ENCODE measurements at regions not wholly inside any gene's neighbourhood (a gene's known extent, or its start where the extent isn't known, plus 50 kb on each side); places are given as distances from the start of the nearest gene placed in this dataset.

DNA sequence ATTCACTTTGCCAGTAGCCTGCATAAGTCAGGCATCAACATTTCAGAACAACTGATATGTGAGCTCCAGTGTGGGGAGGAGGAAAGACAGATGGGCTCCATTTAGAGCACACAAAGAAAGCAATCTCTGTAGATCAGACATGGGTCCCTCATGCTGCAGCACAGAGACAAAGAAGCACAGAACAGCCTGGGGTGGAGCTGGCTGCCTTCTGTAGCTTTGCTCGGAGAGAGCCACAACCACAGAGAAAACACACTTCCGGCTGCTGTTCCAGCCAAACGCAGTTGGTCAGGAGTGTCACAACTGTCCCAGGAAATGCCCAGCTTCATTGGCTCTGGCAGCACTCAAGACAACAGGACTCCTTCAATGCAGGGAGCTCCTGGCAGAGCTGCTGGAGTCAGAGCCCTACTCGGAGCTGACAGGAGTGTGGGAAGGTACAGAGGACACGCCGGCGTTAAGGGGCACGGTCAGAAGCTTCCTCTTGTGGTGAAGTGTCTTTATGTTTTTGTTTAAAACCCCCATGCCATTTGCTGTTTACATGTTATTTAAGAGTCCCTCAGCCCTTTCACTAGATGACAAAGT lies 494.4 kb downstream of the TCERG1L start:
- no peaks in the 10 kb centered on the region for H3K36me3 ChIP-seq (ENCODE audit: insufficient read depth, low read length)
- no peak overlapping the region for H3K27ac Mint-ChIP-seq
- no peaks in the 10 kb centered on the region for H3K9me3 ChIP-seq (ENCODE audit: control insufficient read depth in 1 of 2, low read length in 2 of 2)
- ChIA-PET POLR2A (ENCODE audit: partially characterized antibody) (no interaction called here), CTCF (ENCODE audit: partially characterized antibody) (no interaction called here)
- no peaks in the 10 kb centered on the region for H3K27me3 Mint-ChIP-seq
- no peak overlapping the region for H3K4me3 ChIP-seq (ENCODE audit: low read length in 2 of 2)
- H3K4me3 Mint-ChIP-seq = no peak overlapping the region
- no peaks in the 10 kb centered on the region for H3K4me1 Mint-ChIP-seq
- H3K36me3 Mint-ChIP-seq = no peaks in the 10 kb centered on the region
- intact Hi-C loops (cut with micrococcal nuclease) = no loop called here
- no peaks in the 10 kb centered on the region for H3K4me1 ChIP-seq (ENCODE audit: insufficient read depth, low read length)
- H3K27ac ChIP-seq (ENCODE audit: low read depth, low read length) = no peak overlapping the region
- H3K9me3 Mint-ChIP-seq = peaks cover 0 to 5% (median 3%) of the 10 kb centered on the region in 8 donors
- no peak for DNase-seq
- no peaks in the 10 kb centered on the region for H3K27me3 ChIP-seq (ENCODE audit: insufficient read depth, low read length)

DNA sequence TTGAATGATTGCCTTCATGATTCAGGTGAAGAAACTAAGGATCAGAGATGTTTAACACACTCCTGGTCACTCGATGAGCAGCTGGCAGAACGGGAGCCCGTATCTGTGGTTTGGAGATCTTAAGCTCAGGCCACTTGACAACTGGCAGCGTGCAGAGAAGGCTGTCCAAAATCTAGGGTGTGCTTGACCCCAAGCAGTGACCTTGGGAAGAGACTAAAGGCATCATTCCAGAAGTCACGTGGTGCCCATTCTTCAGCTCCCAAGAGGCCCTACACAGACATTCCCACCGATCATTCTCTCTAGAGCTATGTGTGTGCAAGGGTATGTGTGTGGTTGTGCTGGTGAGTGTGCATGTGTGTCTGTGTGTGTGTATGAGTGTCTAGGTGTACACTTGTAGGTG lies 493.8 kb downstream of the TCERG1L start:
- no peak overlapping the region for H3K27ac Mint-ChIP-seq
- Histone ChIP-seq H3K4me3 (ENCODE audit: low read length in 2 of 2) (no peak overlapping the region), H3K27me3 (ENCODE audit: insufficient read depth, low read length) (no peaks in the 10 kb centered on the region), H3K36me3 (ENCODE audit: insufficient read depth, low read length) (no peaks in the 10 kb centered on the region), H3K4me1 (ENCODE audit: insufficient read depth, low read length) (no peaks in the 10 kb centered on the region), H3K9me3 (ENCODE audit: control insufficient read depth in 1 of 2, low read length in 2 of 2) (no peaks in the 10 kb centered on the region), H3K27ac (ENCODE audit: low read depth, low read length) (no peak overlapping the region)
- H3K36me3 Mint-ChIP-seq = no peaks in the 10 kb centered on the region
- H3K27me3 Mint-ChIP-seq = no peaks in the 10 kb centered on the region
- ChIA-PET CTCF (ENCODE audit: partially characterized antibody) (no interaction called here), POLR2A (ENCODE audit: partially characterized antibody) (no interaction called here)
- intact Hi-C loops (cut with micrococcal nuclease) = no loop called here
- no peak overlapping the region for H3K4me3 Mint-ChIP-seq
- peaks cover 0 to 5% (median 3%) of the 10 kb centered on the region in 8 donors for H3K9me3 Mint-ChIP-seq
- no peaks in the 10 kb centered on the region for H3K4me1 Mint-ChIP-seq
- DNase-seq = no peak

DNA sequence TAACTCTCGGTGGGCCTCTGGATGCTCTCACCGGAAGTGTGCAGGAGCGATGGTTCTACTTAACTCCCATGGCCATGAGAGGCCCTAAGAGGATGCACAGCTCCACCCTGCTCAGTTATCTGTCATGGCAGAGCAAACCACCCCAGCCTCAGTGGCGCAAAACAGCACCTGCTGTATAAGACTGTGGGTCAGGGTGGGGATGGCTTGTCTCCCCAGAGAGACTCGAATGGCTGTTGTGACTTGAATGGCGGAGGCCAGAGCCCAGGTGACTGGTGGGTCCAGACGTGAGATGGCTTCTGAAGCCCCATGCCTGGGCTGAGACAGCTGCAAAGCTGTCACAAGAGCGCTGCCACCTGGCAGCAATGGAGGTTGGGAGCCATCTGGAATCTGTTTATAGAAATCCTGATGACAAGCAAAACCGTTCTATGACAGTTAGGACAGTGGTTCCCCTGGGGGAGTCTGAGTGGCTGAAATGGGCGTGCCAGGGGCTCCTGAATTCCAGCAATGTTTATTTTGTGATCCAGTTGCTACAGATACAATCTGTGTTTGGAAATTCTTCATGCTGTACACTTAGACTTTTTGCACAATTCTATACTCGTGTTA lies 490.5 kb downstream of the TCERG1L start:
- DNase-seq = no peak
- intact Hi-C loops (cut with micrococcal nuclease) = no loop called here
- Histone ChIP-seq H3K27ac (ENCODE audit: low read depth, low read length) (no peak overlapping the region), H3K27me3 (ENCODE audit: insufficient read depth, low read length) (no peaks in the 10 kb centered on the region), H3K36me3 (ENCODE audit: insufficient read depth, low read length) (no peaks in the 10 kb centered on the region), H3K4me1 (ENCODE audit: insufficient read depth, low read length) (no peaks in the 10 kb centered on the region), H3K9me3 (ENCODE audit: control insufficient read depth in 1 of 2, low read length in 2 of 2) (peaks cover 0 to 3% of the 10 kb centered on the region in 2 donors), H3K4me3 (ENCODE audit: low read length in 2 of 2) (no peak overlapping the region)
- no peak overlapping the region for H3K4me3 Mint-ChIP-seq
- H3K27me3 Mint-ChIP-seq = no peaks in the 10 kb centered on the region
- H3K36me3 Mint-ChIP-seq = no peaks in the 10 kb centered on the region
- peaks cover 2 to 19% (median 15%) of the 10 kb centered on the region in 8 donors for H3K9me3 Mint-ChIP-seq
- CTCF ChIA-PET (ENCODE audit: partially characterized antibody) = no interaction called here
- no peaks in the 10 kb centered on the region for H3K4me1 Mint-ChIP-seq
- no peak overlapping the region for H3K27ac Mint-ChIP-seq
- POLR2A ChIA-PET (ENCODE audit: partially characterized antibody) = no interaction called here

DNA sequence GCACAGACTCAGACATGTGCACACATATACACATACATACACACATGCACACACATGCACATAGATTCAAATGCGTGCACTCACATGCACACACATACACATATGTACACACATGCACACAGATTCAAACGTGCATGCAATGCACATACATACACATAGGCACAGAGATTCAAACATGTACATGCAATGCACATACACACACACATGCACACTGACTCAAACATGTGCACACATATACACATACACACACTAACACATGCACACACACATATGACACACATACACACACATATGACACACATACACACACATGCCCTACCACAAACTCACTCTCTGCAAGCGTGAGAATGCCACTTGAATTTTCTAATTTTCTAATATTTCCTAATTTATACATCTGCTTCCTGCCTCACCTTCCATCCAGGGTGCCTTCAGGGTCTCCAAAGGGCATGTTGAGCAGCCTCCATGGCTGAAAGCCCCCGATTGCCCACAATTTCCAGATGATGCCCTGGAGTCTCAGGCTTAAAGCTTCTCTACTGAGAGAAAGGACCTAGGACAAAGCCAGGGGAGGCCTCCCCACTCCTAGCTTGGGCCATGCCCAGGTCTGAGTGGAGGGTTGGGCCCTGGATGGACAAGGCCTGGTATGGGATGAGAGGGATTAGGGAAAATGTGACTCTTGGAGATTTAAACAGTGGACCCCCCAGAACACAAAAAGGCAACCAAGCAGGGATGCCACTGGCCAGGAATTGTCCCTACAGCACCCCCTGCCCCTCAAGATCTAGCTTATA lies 487.1 kb downstream of the TCERG1L start:
- Histone ChIP-seq H3K9me3 (ENCODE audit: control insufficient read depth in 1 of 2, low read length in 2 of 2) (peaks cover 0 to 5% of the 10 kb centered on the region in 2 donors), H3K4me3 (ENCODE audit: low read length in 2 of 2) (no peak overlapping the region), H3K36me3 (ENCODE audit: insufficient read depth, low read length) (no peaks in the 10 kb centered on the region), H3K4me1 (ENCODE audit: insufficient read depth, low read length) (no peaks in the 10 kb centered on the region), H3K27me3 (ENCODE audit: insufficient read depth, low read length) (no peaks in the 10 kb centered on the region), H3K27ac (ENCODE audit: low read depth, low read length) (no peak overlapping the region)
- Mint-ChIP-seq H3K4me1 (no peaks in the 10 kb centered on the region), H3K27ac (no peak overlapping the region), H3K36me3 (no peaks in the 10 kb centered on the region), H3K27me3 (no peaks in the 10 kb centered on the region), H3K9me3 (peaks cover 2 to 26% (median 13%) of the 10 kb centered on the region in 8 donors), H3K4me3 (no peak overlapping the region)
- intact Hi-C loops (cut with micrococcal nuclease) = no loop called here
- ChIA-PET POLR2A (ENCODE audit: partially characterized antibody) (no interaction called here), CTCF (ENCODE audit: partially characterized antibody) (no interaction called here)
- DNase-seq = no peak

DNA sequence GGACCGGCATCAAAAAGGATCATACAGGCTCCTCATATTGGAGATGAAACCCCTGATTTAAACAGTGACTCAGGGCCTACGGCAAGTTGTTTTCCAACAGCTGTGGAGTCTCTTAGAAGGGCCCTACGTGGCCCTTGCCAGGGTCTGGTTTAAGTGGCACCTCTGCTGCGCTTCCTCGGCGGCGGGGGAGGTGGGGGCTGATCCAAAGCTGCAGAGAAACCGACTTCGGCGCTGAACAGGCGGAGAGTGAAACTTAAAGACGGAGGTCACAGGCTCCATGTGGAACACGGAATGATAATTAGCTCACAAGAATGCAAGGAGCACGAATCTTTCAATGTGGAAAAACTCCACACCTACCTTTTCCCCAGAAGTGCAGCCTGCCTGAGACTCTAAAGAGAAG lies 477.9 kb downstream of the TCERG1L start:
- H3K4me1 Mint-ChIP-seq = no peaks in the 10 kb centered on the region
- no peak for DNase-seq
- intact Hi-C loops (cut with micrococcal nuclease) = no loop called here
- H3K4me3 Mint-ChIP-seq = no peak overlapping the region
- no peaks in the 10 kb centered on the region for H3K36me3 ChIP-seq (ENCODE audit: insufficient read depth, low read length)
- H3K27ac Mint-ChIP-seq = no peak overlapping the region
- H3K4me1 ChIP-seq (ENCODE audit: insufficient read depth, low read length) = no peaks in the 10 kb centered on the region
- no peaks in the 10 kb centered on the region for H3K27me3 ChIP-seq (ENCODE audit: insufficient read depth, low read length)
- no peak overlapping the region for H3K4me3 ChIP-seq (ENCODE audit: low read length in 2 of 2)
- no peaks in the 10 kb centered on the region for H3K27me3 Mint-ChIP-seq
- H3K9me3 ChIP-seq (ENCODE audit: control insufficient read depth in 1 of 2, low read length in 2 of 2) = no peaks in the 10 kb centered on the region
- CTCF ChIA-PET (ENCODE audit: partially characterized antibody) = no interaction called here
- no peak overlapping the region for H3K27ac ChIP-seq (ENCODE audit: low read depth, low read length)
- H3K36me3 Mint-ChIP-seq = no peaks in the 10 kb centered on the region
- H3K9me3 Mint-ChIP-seq = peaks cover 0 to 6% (median 0%) of the 10 kb centered on the region in 8 donors
- POLR2A ChIA-PET (ENCODE audit: partially characterized antibody) = no interaction called here

- CTCF ChIA-PET (ENCODE audit: partially characterized antibody) = no interaction called here
- Histone ChIP-seq H3K27ac (ENCODE audit: low read depth, low read length) (no peak overlapping the region), H3K36me3 (ENCODE audit: insufficient read depth, low read length) (no peaks in the 10 kb centered on the region), H3K9me3 (ENCODE audit: control insufficient read depth in 1 of 2, low read length in 2 of 2) (no peaks in the 10 kb centered on the region), H3K4me1 (ENCODE audit: insufficient read depth, low read length) (no peaks in the 10 kb centered on the region), H3K4me3 (ENCODE audit: low read length in 2 of 2) (no peak overlapping the region), H3K27me3 (ENCODE audit: insufficient read depth, low read length) (no peaks in the 10 kb centered on the region)
- no peak overlapping the region for H3K27ac Mint-ChIP-seq
- H3K4me1 Mint-ChIP-seq = no peaks in the 10 kb centered on the region
- no peaks in the 10 kb centered on the region for H3K27me3 Mint-ChIP-seq
- H3K36me3 Mint-ChIP-seq = no peaks in the 10 kb centered on the region
- no peak overlapping the region for H3K4me3 Mint-ChIP-seq
- peaks cover 0 to 6% (median 0%) of the 10 kb centered on the region in 8 donors for H3K9me3 Mint-ChIP-seq
- DNase-seq = no peak
- POLR2A ChIA-PET (ENCODE audit: partially characterized antibody) = no interaction called here
- intact Hi-C loops (cut with micrococcal nuclease) = no loop called here
These were observed 477.4 kb downstream of the TCERG1L start for GRCh38 chr10:130834170-130834569.

GRCh38 chr10:130834573-130834972 lies 476.9 kb downstream of the TCERG1L start:
- H3K9me3 Mint-ChIP-seq = peaks cover 0 to 6% (median 0%) of the 10 kb centered on the region in 8 donors
- H3K4me3 Mint-ChIP-seq = no peak overlapping the region
- Histone ChIP-seq H3K27me3 (ENCODE audit: insufficient read depth, low read length) (no peaks in the 10 kb centered on the region), H3K4me3 (ENCODE audit: low read length in 2 of 2) (no peak overlapping the region), H3K27ac (ENCODE audit: low read depth, low read length) (no peak overlapping the region), H3K36me3 (ENCODE audit: insufficient read depth, low read length) (no peaks in the 10 kb centered on the region), H3K4me1 (ENCODE audit: insufficient read depth, low read length) (no peaks in the 10 kb centered on the region), H3K9me3 (ENCODE audit: control insufficient read depth in 1 of 2, low read length in 2 of 2) (no peaks in the 10 kb centered on the region)
- ChIA-PET CTCF (ENCODE audit: partially characterized antibody) (no interaction called here), POLR2A (ENCODE audit: partially characterized antibody) (no interaction called here)
- intact Hi-C loops (cut with micrococcal nuclease) = no loop called here
- DNase-seq = no peak
- H3K36me3 Mint-ChIP-seq = no peaks in the 10 kb centered on the region
- H3K27ac Mint-ChIP-seq = no peak overlapping the region
- H3K4me1 Mint-ChIP-seq = no peaks in the 10 kb centered on the region
- H3K27me3 Mint-ChIP-seq = no peaks in the 10 kb centered on the region

Data from CD4-positive, alpha-beta memory T cell (primary cell).